WI38 (cell line): ENCODE measurements at regions not wholly inside any gene's neighbourhood (a gene's known extent, or its start where the extent isn't known, plus 50 kb on each side); places are given as distances from the start of the nearest gene placed in this dataset.
"Not testable (repeated sequence)": the region's sequence is repeated elsewhere in the genome, so short reads cannot be mapped to it uniquely, and the experiment has no call there.

Experiments
- H3K4me3 ChIP-seq: 2 replicates; pipeline ENCODE4 v1.5.1; 2011; ENCODE audit warnings: low read depth, mild to moderate bottlenecking, control low read depth, low read length
- CTCF ChIP-seq: IDR thresholded peaks from 2 replicates; pipeline ENCODE4 v1.5.1; 2012; ENCODE audit warnings: low read depth, mild to moderate bottlenecking, control low read depth, low read length

GRCh38 chr3:72078676-72079368, 293.9 kb upstream of the PROK2 start:
- no peak for TF ChIP-seq CTCF
- no peak overlapping the region for H3K4me3 ChIP-seq

GRCh38 chr3:72077473-72078259, 292.7 kb upstream of the PROK2 start:
- no peak for TF ChIP-seq CTCF
- H3K4me3 ChIP-seq, result no peak overlapping the region

- H3K4me3 ChIP-seq, result not testable (repeated sequence)
Observed at GRCh38 chr3:72075848-72076247, 290.9 kb upstream of the PROK2 start.

GRCh38 chr3:72071624-72072023, 286.7 kb upstream of the PROK2 start:
- no peak overlapping the region for H3K4me3 ChIP-seq
- no peak for TF ChIP-seq CTCF

GRCh38 chr3:72070005-72070404, 285.1 kb upstream of the PROK2 start:
- H3K4me3 ChIP-seq, result no peak overlapping the region
- no peak for TF ChIP-seq CTCF

- H3K4me3 ChIP-seq, result no peak overlapping the region
- no peak for TF ChIP-seq CTCF
Observed at GRCh38 chr3:72069543-72069942, 284.6 kb upstream of the PROK2 start.

GRCh38 chr3:72068621-72069020, 283.7 kb upstream of the PROK2 start:
- H3K4me3 ChIP-seq, result no peak overlapping the region

More at GRCh38 chr3:72068621-72069020, 283.7 kb upstream of the PROK2 start:
- no peak for TF ChIP-seq CTCF
